Prostate gland (tissue), 2 donors: ENCODE measurements at regions not wholly inside any gene's neighbourhood (a gene's known extent, or its start where the extent isn't known, plus 50 kb on each side); places are given as distances from the start of the nearest gene placed in this dataset.

ENCODE experiments used
- CTCF ChIP-seq, 4 experiments: fragments of 200-600 bp in 2 of 4; fragments of 450-650 bp in 2 of 4; sonication (generic) in 2 of 4; IDR thresholded peaks; 1 replicate in 3 of 4; 2 replicates in 1 of 4; pipeline ENCODE4 v1.5.1; 2016 to 2019; ENCODE audit warnings: antibody characterized with exemption in 4 of 4, mild to moderate bottlenecking in 2 of 4, moderate library complexity in 2 of 4
- POLR2A ChIP-seq: fragments of 450-650 bp; IDR thresholded peaks from one replicate; pipeline ENCODE4 v1.6.1; 2016; ENCODE audit warnings: antibody characterized with exemption, mild to moderate bottlenecking

GRCh38 chr20:59462249-59462648 is 142.1 kb upstream of the PHACTR3 start:
- TF ChIP-seq CTCF (IDR thresholded peaks at IDR 0.05) (no peak), POLR2A (no peak)
